ENCODE measurements at regions not wholly inside any gene's neighbourhood (a gene's known extent, or its start where the extent isn't known, plus 50 kb on each side); places are given as distances from the start of the nearest gene placed in this dataset.

DNA sequence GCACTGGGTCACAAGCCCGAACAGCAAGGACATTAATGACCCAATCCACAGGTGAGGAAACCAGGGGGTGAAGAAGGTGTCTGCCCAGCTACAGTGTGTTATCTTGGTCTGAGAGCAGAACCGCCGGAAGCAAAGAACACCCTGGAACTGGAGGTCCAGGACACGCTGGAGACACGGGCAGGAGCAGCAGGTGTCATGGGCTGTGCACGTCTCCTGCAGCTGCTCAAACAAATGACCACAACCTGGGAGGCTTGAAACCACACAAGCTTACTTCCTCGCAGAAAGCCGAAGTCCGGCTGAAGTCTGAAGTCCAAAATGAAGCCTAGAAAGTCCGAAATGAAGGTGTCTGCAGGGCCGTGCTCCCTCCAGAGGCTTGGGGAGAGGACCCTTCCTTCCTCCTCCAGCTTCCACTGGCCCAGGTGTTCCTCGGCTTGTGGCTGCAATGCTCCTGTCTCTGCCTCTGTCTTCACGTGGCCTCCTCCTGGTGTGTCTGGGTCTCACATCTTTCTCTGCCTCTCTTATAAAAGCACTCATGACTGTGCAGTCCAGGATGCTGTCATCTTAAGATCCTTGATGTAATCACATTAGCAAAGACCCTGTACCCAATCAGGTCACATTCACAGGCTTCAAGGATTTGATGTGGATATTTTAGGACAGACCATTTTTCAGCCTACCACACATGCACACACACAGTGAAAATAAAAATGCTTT is 351.2 kb downstream of the C16orf95 start:
- DNase-seq: no peak

DNA sequence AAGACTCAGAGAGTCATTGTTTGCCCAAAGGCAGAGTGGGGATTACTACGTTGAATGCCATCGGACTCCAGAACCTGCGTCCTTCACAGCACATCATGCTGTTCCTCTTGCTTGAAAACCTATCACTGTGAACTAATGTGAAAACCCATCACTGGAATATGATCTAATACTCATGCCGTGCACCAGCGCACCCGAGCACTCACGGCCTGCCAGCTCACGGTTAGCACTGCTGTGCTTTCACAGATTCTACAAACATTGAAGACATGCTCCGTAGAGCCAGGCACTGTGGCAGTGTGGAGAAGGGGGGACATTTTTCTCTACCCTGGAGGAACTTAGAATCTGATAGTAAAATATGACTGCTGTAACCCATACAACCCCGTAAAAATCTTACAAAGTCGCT is 350.4 kb downstream of the C16orf95 start:
- DNase-seq: no peak

DNA sequence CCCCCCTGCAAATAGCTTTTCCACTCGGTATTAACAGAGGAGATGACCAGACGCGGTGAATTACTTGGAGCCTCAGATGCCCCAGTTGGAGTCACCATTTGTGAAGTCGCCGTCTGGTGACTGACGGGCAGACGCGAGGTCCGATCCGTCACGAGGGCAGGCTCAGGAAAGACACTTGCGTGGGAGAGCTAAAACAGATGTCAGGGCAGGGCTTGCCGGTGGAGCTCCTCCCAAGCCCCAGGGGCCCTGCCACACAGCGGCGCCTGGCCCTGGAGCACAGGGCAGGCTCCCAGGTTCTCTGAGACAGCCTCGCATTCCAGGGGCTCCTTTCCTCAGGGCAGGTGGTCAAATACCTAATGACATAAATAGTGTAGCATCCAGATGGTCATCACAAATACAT is 348.3 kb downstream of the C16orf95 start:
- no peak for DNase-seq

GRCh38 chr16:86969716-86970115 is 347.5 kb downstream of the C16orf95 start:
- DNase-seq: no peak

DNA sequence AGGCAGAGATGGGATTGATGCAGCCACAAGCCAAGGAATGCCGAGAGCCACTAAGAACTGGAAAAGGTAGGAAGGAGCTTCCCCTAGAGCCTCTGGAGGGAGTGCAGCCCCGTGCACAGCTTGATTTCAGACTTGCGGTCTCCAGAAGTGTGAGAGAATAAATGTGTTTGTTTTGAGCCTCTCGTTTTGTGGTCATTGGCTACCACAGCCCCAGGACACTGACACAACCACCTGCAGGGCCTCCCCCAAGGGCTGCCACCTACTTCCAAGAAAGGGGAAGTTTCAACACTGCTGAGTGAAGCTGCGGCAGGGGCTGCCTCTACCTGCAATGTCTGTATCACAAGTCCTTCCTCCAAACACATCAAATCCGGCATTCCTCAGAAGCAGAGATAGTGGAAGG is 346.9 kb downstream of the C16orf95 start:
- DNase-seq: no peak

GRCh38 chr16:86970726-86971125 is 346.5 kb downstream of the C16orf95 start:
- no peak for DNase-seq

DNA sequence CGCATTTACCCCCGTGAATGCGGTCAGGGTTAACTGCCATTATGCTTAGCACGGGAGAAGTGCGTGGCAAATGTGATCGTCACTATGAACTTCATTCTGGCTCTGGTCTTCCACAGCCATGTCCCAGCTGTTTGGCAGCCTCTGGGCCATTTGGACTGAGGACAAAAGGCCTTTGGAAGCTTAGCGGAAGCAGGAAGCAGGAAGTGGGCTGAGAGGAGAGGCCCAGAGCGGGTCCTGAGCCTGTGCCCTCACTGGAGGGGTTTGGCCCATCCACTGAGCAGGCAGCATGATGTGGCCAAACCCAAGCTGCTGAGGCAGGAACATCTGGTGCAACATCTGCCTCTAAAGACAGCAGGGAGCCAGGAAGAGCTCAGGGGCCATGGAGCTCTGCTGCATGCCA is 345.9 kb downstream of the C16orf95 start:
- no peak for DNase-seq

DNA sequence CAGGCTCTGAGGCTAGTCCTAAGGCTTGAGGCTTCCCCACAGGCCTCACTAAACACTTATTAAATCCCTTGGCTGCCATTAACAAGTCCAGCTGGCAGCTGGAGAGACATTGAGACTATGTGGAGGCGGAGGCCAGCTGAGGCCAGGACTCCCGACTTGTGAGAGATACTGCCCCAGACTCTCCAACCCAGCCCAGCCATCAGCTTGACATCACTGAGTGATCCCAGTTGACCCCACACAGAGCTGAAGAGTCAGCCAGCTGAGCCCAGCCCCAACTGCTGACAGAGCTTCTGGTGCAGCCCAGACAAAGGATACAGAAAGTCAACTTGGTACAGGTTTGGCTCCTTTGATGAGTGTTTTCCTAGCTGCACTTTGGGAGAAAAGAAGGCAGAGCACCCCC is 343.1 kb downstream of the C16orf95 start:
- no peak for DNase-seq

- no peak for DNase-seq
Observed at GRCh38 chr16:86975445-86975844, 341.7 kb downstream of the C16orf95 start.

- DNase-seq: no peak
Observed at GRCh38 chr16:86977076-86977676, 340.0 kb downstream of the C16orf95 start.

DNA sequence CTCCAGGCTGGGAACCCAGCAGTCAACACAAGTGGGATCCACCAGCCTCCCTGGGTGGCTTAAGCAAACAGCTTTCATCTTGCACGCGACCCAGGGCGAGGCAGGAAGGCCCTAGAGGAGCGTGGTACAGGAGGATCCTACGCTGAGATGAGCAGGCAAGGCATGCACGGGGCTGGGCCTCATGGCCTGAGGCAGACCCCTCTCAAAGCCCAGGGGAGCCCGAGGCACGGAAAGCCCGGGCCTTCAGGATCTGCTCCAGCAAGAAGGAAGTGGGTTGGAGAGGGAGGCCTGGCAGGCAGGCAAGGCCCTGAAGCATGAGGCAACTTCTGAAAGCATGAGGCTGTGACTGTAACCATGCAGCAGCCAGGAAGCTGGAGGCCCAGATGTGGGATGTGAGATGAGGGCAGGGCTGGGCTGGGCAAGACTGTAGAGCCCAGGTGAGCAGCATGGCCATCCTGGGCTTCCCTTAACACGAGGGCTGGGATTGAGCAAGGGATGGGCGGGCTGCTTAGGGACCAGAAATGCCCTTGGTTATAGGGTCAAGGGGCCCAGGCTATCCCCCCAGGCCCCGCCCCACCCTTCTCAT is 338.7 kb downstream of the C16orf95 start:
- no peak for DNase-seq

- no peak for DNase-seq
Observed at GRCh38 chr16:86979061-86979460, 338.1 kb downstream of the C16orf95 start.

DNA sequence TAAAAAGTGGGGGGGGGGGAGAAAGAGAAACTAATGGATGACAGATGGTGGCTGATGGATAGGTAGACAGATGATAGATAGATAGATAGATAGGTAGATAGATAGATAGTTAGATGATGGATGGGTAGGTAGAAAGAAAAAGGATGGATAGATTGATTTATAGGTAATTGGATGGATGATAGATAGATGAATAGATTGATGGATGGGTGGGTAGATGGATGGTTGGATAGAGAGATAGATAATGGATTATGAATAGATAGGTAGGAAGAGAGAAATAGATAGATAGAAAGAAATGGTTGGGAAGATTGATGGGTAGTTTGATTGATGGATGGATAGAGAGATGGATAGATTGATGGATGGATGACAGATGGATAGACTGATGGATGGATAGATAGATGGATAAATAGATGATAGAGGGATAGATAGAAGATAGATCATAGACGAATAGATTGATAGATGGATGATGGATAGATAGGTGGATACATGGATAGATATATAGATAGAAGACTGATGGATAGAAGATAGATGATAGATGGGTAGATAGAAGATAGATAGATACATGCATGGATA is 337.1 kb downstream of the C16orf95 start:
- no peak for DNase-seq

- DNase-seq: no peak
Observed at GRCh38 chr16:86980644-86981043, 336.5 kb downstream of the C16orf95 start.

- no peak for DNase-seq
Observed at GRCh38 chr16:86982347-86982596, 334.9 kb downstream of the C16orf95 start.

DNA sequence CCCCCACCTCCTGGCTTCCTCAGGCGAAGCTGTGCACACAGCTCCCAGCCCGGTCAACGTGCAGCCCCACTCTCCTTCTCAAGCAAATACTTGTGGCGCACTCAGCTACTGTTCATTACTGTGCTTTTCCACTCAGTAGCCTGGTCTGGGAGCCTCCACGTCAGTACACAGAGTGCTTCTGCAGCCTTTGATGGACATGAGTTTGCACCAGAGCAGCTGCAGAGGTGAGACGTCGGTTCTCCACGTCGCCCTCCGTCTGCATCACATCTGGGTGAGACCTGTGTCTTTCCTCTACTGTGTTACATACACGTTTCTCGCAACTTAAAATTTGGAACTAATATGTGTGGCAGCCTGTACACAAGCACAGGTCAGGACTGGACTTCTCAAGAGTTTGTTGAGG is 334.3 kb downstream of the C16orf95 start:
- DNase-seq: no peak

DNA sequence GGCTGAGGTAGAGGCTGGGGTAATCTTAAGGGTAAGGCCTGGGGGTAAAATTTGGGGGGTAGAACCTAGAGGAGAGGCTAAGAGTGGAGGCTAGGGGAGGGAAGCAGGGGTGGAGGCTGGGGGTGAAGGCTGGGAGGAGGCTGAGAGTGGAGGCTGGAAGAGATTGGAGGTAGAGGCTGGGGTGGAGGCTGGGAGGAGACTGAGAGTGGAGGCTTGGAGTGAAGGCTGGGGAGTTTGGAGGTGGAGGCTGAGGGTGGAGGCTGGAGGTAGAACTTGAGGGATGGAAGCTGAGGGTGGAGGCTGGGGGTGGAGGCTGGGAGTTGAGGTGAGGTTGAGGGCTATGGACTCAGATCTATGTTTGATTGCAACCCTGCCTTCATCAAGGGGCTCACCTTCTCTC is 333.6 kb downstream of the C16orf95 start:
- DNase-seq: no peak

- DNase-seq: no peak
Observed at GRCh38 chr16:86984343-86984742, 332.8 kb downstream of the C16orf95 start.

DNA sequence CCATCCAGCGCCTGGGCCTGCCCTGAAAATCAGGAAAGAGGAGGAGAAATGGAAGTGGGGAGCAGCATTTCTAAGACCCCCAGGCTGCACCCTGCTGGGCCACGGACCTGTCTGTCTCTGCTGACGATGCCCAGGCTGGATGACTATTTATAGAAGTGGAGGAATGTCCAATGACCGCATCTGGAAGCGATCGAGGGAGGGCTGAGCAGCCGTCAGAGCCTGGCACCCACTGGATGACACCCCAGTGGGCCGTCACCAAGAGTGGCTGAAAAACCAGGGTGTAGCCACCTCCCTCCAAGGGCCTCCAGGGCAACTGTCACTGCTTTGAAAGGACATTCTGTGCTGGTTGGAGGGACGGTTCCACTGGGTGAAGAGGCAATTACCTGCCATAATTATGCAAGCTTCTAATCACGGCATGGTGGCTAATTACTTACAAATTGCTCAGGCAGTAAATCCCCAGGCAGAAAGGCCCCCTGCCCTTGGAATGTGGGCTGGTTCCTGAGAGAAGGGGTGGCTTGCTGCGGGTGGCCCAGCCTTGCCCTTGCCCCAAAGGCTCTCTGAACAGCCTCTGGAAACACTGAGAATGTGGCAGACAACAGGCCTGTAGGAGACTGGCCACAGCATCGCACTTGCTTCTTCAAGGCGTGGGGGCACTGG is 332.1 kb downstream of the C16orf95 start:
- DNase-seq: no peak

DNA sequence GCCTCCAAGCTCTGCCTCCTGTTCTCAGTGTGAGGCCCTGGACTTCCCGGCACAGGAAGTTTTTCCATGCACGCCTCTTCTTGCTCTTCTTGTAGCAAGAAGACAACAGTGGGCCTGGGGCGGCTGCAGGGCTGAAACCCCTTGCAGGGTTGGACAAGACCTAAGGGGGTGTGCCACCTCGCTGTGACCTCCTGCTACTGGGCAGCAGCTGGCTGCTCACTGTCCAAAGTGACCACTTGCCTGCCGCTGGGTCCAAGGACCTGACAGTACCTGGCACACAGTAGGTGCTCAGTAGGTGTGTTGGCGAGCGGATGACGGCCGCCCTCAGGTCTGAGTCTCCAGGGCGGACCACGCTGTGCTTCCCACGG is 331.6 kb downstream of the C16orf95 start:
- no peak for DNase-seq

DNA sequence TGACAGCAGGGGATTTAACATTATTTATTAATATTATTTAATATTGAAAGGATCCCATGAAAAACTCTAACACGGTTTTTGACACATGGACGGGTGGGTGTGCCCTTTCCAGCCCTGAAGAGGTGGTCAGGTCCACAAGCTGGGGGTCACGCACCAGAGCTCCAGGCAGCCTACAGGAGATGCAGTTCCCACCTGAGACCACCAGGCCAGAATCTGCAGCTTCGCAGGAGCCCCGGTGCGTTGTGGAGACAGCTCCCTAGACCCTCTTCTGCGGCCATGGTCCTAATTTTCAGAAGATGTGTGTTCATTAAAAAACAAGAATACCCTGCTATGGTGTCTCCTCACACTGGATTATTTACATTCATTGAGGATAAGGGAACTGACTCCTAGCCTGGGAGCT is 331.1 kb downstream of the C16orf95 start:
- no peak for DNase-seq

DNA sequence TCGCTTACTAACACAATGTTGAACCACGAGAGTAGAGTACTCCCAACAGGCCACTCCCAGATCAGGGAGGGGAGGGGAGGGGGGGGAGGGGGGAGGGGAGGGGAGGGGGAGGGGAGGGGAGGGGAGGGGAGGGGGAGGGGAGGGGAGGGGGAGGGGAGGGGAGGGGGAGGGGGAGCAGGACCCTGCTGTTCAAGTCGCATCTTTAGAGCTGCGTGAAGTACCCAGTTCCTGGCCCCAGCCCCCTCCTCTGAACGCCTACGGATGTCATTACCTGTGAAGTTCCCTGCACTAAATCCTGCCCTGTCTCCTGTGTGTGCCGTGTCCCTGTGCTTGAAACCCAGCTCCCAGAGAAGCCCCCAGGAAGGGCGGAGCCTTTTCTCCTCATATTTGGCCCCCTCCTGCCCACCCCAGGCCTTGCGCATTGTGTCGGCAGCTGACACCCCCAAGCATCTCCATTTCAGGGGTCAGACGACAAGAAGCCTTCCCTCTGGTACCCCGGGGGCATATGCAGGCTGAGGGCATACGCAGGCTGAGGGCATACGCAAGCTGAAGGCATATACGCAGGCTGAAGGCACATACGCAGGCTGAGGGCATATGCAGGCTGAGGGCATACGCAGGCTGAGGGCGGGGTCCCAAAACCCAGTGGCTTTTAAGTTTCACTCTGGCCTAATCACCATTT is 330.2 kb downstream of the C16orf95 start:
- DNase-seq: no peak

Data from activated naive CD4-positive, alpha-beta T cell treated with anti-CD3 and anti-CD28 coated beads, Interleukin-2, amount 50 U/mL, for 16 hours (primary cell).